G401.6 (cell line): ENCODE measurements at regions not wholly inside any gene's neighbourhood (a gene's known extent, or its start where the extent isn't known, plus 50 kb on each side); places are given as distances from the start of the nearest gene placed in this dataset.
"Not testable (repeated sequence)": the region's sequence is repeated elsewhere in the genome, so short reads cannot be mapped to it uniquely, and the experiment has no call there.

ENCODE experiments used
- FAIRE-seq: peaks from 2 replicates; lab custom pipeline; 2012; peaks lifted over from hg19 to GRCh38; lab: Jason Lieb, UNC

GRCh38 chr2:194352505-194352904 is 1304.5 kb upstream of the SLC39A10 start:
- no peak for FAIRE-seq

- no peak for FAIRE-seq
These were observed 1310.8 kb upstream of the SLC39A10 start for GRCh38 chr2:194346193-194346592.

GRCh38 chr2:194345347-194345746 is 1311.7 kb upstream of the SLC39A10 start:
- no peak for FAIRE-seq

- FAIRE-seq: no peak
These were observed 1313.9 kb upstream of the SLC39A10 start for GRCh38 chr2:194343167-194343566.

- FAIRE-seq: no peak
These were observed 1324.1 kb upstream of the SLC39A10 start for GRCh38 chr2:194332799-194333490.

- no peak for FAIRE-seq
These were observed 1328.6 kb upstream of the SLC39A10 start for GRCh38 chr2:194328456-194328855.

GRCh38 chr2:194327196-194327888 is 1329.7 kb upstream of the SLC39A10 start:
- no peak for FAIRE-seq

GRCh38 chr2:194323740-194324139 is 1333.3 kb upstream of the SLC39A10 start:
- no peak for FAIRE-seq

GRCh38 chr2:194320520-194320919 is 1336.5 kb upstream of the SLC39A10 start:
- no peak for FAIRE-seq

GRCh38 chr2:194319222-194319992 is 1337.6 kb upstream of the SLC39A10 start:
- FAIRE-seq: no peak

- no peak for FAIRE-seq
These were observed 1343.0 kb upstream of the SLC39A10 start for GRCh38 chr2:194314042-194314441.

- FAIRE-seq: no peak
These were observed 1352.8 kb upstream of the SLC39A10 start for GRCh38 chr2:194304191-194304590.

- FAIRE-seq: no peak
These were observed 1355.1 kb upstream of the SLC39A10 start for GRCh38 chr2:194301946-194302345.

GRCh38 chr2:194294156-194294555 is 1362.9 kb upstream of the SLC39A10 start:
- FAIRE-seq: no peak

- FAIRE-seq: no peak
These were observed 1365.9 kb upstream of the SLC39A10 start for GRCh38 chr2:194291104-194291503.

GRCh38 chr2:194289712-194290346 is 1367.2 kb upstream of the SLC39A10 start:
- no peak for FAIRE-seq

- not testable (repeated sequence) for FAIRE-seq
These were observed 1380.4 kb upstream of the SLC39A10 start for GRCh38 chr2:194276667-194277066.

GRCh38 chr2:194271293-194271961 is 1385.6 kb upstream of the SLC39A10 start:
- no peak for FAIRE-seq

GRCh38 chr2:194270648-194271047 is 1386.4 kb upstream of the SLC39A10 start:
- FAIRE-seq: no peak

GRCh38 chr2:194264586-194264985 is 1392.4 kb upstream of the SLC39A10 start:
- FAIRE-seq: no peak

- FAIRE-seq: no peak
These were observed 1396.8 kb upstream of the SLC39A10 start for GRCh38 chr2:194260185-194260584.

GRCh38 chr2:194257095-194257494 is 1399.9 kb upstream of the SLC39A10 start:
- no peak for FAIRE-seq
